DOHH2 (cell line): ENCODE measurements at regions not wholly inside any gene's neighbourhood (a gene's known extent, or its start where the extent isn't known, plus 50 kb on each side); places are given as distances from the start of the nearest gene placed in this dataset.

Source experiments
- EZH2phosphoT487 ChIP-seq: fragments of 200-600 bp; sonication (generic); IDR thresholded peaks from 2 replicates; pipeline ENCODE4 v1.6.1; 2017; ENCODE audit warnings: borderline replicate concordance, mild to moderate bottlenecking, antibody characterized with exemption, low read length, moderate library complexity, mixed read lengths
- TF ChIP-seq, protein P1 (sequence below): fragments of 200-600 bp; sonication (generic); IDR thresholded peaks from one replicate; pipeline ENCODE4 v1.5.1; 2014; ENCODE audit warnings: antibody characterized with exemption, mild to moderate bottlenecking, low read depth, low read length; ENCODE audit not compliant: poor library complexity, severe bottlenecking

DNA sequence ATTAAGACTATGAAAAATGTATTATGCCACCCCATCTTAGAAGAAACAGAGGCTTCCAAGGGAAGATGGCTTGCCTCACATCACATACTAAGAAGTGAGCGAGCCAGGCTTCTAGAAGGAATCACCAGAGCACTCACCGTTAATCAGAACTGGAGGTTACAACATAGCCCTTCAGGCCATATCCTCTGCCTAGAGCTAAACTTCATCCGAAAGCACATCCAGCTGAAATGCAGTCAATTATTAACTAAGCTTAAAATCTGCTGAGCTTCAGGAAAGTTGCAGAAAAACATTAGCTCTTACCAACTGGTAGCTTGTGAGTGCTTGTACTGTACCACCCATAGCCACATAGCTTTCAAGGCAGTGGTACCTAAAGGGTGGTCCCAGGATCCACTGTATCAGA is 483.2 kb downstream of the TBL1XR1 start:
- TF ChIP-seq, protein P1, sequence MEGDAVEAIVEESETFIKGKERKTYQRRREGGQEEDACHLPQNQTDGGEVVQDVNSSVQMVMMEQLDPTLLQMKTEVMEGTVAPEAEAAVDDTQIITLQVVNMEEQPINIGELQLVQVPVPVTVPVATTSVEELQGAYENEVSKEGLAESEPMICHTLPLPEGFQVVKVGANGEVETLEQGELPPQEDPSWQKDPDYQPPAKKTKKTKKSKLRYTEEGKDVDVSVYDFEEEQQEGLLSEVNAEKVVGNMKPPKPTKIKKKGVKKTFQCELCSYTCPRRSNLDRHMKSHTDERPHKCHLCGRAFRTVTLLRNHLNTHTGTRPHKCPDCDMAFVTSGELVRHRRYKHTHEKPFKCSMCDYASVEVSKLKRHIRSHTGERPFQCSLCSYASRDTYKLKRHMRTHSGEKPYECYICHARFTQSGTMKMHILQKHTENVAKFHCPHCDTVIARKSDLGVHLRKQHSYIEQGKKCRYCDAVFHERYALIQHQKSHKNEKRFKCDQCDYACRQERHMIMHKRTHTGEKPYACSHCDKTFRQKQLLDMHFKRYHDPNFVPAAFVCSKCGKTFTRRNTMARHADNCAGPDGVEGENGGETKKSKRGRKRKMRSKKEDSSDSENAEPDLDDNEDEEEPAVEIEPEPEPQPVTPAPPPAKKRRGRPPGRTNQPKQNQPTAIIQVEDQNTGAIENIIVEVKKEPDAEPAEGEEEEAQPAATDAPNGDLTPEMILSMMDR, result no peak
- no peak for TF ChIP-seq EZH2phosphoT487
